HS-5 (cell line): ENCODE measurements at regions not wholly inside any gene's neighbourhood (a gene's known extent, or its start where the extent isn't known, plus 50 kb on each side); places are given as distances from the start of the nearest gene placed in this dataset.

Experiments used
- DNase-seq: peaks from one replicate; pipeline ENCODE4 v3.0.0-alpha.2; 2012; ENCODE audit warnings: low read depth

- DNase-seq: no peak
Observed at GRCh38 chr5:63726496-63726895, 235.7 kb downstream of the HTR1A start.

- DNase-seq: no peak
Observed at GRCh38 chr5:63719147-63719546, 243.1 kb downstream of the HTR1A start.

- peak; percentile 22 for DNase-seq
Observed at GRCh38 chr5:63700241-63700640, 262.0 kb downstream of the HTR1A start.

- DNase-seq: no peak
Observed at GRCh38 chr5:63697811-63698210, 264.4 kb downstream of the HTR1A start.

- no peak for DNase-seq
Observed at GRCh38 chr5:63690546-63690945, 271.7 kb downstream of the HTR1A start.

- no peak for DNase-seq
Observed at GRCh38 chr5:63687854-63688516, 274.3 kb downstream of the HTR1A start.

- peak; percentile 3 for DNase-seq
Observed at GRCh38 chr5:63686938-63687337, 275.3 kb downstream of the HTR1A start.

- no peak for DNase-seq
Observed at GRCh38 chr5:63686181-63686580, 276.1 kb downstream of the HTR1A start.

- DNase-seq: no peak
Observed at GRCh38 chr5:63685454-63685853, 276.8 kb downstream of the HTR1A start.

- no peak for DNase-seq
Observed at GRCh38 chr5:63674881-63675280, 287.4 kb downstream of the HTR1A start.

- DNase-seq: no peak
Observed at GRCh38 chr5:63655043-63655442, 307.2 kb downstream of the HTR1A start.

GRCh38 chr5:63650581-63650980 is 311.7 kb downstream of the HTR1A start:
- no peak for DNase-seq

GRCh38 chr5:63648376-63648775 is 313.9 kb downstream of the HTR1A start:
- DNase-seq: no peak

GRCh38 chr5:63629951-63630630 is 332.2 kb downstream of the HTR1A start:
- DNase-seq: no peak

GRCh38 chr5:63613442-63613841 is 348.8 kb downstream of the HTR1A start:
- no peak for DNase-seq

GRCh38 chr5:63603996-63604395 is 358.2 kb downstream of the HTR1A start:
- no peak for DNase-seq

GRCh38 chr5:63602971-63603370 is 359.3 kb downstream of the HTR1A start:
- DNase-seq: no peak

- no peak for DNase-seq
Observed at GRCh38 chr5:63596254-63596653, 366.0 kb downstream of the HTR1A start.

GRCh38 chr5:63573380-63573779 is 388.9 kb downstream of the HTR1A start:
- DNase-seq: no peak

GRCh38 chr5:63572740-63573139 is 389.5 kb downstream of the HTR1A start:
- DNase-seq: no peak

- no peak for DNase-seq
Observed at GRCh38 chr5:63570752-63571151, 391.5 kb downstream of the HTR1A start.

GRCh38 chr5:63564789-63565188 is 397.5 kb downstream of the HTR1A start:
- DNase-seq: no peak

- DNase-seq: no peak
Observed at GRCh38 chr5:63563008-63563917, 399.0 kb downstream of the HTR1A start.
